NCI-H2107 treated with DMSO at 0.1 percent for 48 hours (cell line): ENCODE measurements at regions not wholly inside any gene's neighbourhood (a gene's known extent, or its start where the extent isn't known, plus 50 kb on each side); places are given as distances from the start of the nearest gene placed in this dataset.
"Not testable (repeated sequence)": the region's sequence is repeated elsewhere in the genome, so short reads cannot be mapped to it uniquely, and the experiment has no call there.

Experiments used
- DNase-seq: peaks from one replicate; lab custom pipeline; 2025; ENCODE audit not compliant: unreplicated experiment; lab: John Stamatoyannopoulos, UW

DNA sequence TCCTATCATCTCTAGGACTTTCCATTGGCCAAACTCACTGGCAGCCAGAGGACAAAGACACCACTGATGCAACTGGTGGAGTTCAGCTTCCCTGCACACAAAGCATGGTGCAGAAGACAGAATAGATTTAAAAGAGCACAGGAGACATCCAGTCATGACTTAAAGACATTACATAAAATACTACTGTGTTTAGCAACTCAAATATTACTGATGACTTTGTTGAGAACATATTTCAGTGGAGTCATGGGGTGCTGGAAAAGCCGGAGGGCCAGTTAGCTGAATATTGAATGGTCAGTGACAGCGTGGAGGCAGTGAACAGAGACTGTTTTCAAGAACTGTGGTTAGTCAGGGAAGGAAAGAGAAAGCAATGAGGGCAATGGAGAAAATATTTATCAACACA lies 296.3 kb upstream of the NRP1 start:
- DNase-seq, result no peak

GRCh38 chr10:33627611-33628010 lies 293.1 kb upstream of the NRP1 start:
- no peak for DNase-seq

DNA sequence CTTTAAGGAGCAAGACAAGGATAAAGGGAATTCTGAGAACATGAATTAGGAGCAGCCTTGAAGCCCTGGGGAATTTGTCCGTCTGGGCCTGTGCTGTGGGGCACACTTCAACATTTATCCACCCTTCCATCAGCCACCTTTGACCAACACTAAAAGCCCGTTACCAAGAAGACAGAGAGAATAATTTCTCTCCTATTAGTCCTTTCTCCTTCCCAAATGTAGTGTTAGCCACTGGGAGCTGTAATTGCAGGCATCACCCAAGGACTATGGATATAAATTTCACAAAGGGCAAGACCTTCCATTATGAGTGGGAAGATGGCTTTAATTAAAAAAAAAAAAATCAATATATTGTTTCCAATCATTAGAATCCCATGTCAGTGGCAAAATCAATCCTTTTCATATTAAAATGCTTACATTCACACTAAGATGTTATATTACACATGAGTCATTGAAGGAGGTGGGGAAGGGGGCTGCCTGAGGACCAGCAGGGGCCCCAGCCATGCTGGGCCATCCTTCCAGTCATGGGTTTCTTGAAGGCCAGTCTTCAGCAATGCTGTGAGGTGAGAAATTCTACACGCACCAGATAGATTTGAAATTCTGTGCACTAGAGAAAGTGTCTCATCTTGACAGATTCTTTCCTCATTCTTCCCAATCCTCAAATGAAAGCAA lies 292.5 kb upstream of the NRP1 start:
- no peak for DNase-seq

DNA sequence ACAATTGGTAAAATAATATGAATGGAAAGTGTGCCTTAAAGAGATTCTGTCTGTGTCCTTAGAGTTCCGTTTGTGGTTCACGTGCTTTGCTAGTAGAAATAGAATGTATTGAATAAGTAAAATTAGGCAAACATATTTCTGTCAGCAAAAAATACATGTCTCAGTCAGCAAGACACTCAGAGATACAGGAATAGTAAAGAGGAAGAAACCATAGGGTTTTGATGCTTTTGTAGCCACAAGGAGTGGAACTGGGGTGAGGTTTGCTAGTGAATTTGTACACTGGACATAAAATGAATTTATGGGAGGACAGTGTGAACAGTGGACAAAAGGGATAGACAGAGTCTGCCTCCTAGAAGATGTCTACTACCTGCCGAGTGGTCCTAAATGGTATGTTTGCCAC lies 289.2 kb upstream of the NRP1 start:
- DNase-seq, result no peak

DNA sequence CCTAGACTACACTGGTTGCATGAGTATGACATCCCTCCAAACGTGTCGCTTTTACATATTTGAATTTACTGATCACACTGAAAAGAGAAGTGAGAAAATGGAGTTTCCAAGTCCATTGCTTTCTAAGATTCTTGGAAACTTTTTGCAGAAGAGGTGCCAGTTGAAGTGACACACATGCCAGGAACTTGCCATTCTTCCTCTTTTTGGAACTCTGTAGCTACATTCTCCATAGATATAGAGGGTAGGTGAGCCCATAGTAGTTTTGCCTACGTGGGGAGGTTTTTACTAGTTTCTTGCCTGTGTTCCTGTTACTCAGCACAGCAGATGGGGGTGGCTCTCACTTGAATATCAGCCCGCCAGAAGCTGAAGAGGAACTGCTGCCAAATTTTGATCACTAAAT lies 286.6 kb upstream of the NRP1 start:
- no peak for DNase-seq

- DNase-seq, result no peak
Measured at GRCh38 chr10:33618196-33618595, 283.7 kb upstream of the NRP1 start.

DNA sequence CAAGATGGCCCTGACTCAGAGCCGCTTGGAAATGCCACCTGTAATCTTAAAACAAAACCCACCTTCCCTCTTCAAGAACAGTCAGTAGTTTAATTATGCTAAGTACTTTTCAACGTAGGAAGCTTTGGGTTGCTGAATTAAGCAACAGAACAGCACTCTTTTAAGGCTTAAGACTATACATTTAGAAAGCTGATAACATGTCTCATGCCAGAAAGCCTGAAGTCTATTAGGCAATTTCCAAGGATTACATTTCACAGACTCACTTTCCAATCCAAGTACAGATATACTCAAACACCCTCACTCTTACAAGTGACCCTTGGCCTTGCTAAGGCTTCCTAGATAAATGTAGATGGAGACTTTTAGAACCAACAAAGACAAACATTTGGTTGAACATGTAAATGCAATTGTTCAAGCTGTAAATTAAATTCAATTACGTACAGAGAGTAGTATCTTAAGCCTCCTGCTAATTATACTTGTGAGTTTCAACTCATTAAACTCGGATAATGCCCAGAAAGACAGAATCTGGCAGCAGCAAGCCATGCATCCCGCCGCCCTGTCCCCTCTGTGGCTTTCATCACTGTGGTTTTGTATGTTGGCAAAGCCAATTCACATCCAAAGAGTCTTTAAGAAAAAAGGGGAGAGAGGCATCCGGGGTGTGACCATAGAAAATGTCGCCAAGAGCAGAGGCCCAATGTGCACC lies 283.1 kb upstream of the NRP1 start:
- no peak for DNase-seq

DNA sequence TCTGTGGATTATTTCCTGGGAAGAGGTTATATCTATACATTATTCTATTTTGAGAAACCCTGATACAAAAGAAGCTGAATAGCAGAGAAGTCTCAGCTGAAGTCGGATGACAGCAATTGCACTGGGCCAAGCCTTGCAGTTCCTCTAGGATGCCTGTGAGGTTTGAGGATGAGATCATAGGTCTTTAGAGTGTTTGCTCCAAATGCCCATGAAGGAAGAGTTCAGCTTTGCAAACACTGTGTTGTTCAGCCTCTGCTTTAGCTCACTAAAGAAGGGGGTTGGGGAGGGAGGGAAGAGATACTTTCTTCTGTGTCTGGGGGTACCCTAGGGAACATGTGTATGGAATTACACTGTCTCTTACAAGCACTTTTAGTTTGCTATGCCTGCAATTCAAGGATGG lies 282.5 kb upstream of the NRP1 start:
- no peak for DNase-seq

DNA sequence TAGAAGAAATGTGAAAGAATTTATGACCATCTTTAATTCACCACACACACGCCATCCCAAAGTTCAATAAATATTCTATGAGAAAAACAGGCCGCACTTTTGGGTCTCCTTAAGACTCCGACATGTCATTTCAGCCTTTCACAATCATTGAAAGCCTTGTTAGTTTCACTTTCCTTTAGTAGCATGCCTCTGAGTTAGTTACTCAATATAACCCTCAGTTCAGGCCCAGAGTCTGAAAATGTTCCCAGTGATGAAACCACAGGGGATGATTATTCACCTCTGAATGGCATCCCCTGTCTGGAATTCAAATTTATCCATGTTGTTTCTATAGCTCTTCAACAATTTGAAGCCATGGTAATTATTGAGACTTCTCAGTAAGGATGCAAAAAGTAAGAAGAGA lies 278.1 kb upstream of the NRP1 start:
- no peak for DNase-seq

- no peak for DNase-seq
Measured at GRCh38 chr10:33612116-33612515, 277.6 kb upstream of the NRP1 start.

DNA sequence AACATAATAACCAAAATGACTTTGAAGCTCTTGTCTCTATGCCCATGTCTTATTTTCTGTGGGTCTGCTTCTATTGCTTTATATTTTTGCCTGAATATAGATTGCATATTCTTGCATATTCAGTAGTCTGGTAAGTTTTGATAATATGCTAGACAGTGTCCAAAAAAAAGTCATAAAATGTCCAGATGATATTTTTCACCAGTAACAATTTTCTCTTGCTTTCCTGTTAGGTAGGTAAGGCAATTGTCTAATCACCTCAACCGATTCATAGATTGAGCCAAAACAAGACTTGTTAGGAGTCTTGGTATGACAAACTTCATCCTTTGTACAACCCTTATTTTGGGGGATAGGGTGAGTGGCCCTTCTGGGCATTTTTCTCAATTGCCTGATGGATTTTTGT lies 277.0 kb upstream of the NRP1 start:
- DNase-seq, result no peak

DNA sequence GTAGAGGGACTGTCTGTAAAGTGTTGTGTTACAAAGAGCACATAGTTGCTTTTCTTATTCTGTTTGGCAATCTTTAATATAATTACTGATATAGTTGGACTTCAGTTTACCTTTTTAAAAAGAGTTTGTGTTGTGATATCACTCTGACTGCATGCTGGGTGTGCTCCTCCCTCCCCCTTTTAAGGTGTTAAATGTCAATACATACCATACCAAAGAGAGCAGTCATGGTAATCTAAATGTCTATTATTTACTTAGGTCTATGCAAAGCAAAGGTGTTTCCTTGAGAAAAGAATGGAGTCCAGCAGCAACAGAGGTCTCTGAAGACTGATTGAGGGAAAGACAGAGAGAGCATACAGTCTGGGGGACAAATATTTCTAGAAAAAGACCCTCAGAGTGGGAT lies 275.1 kb upstream of the NRP1 start:
- no peak for DNase-seq

GRCh38 chr10:33602278-33602677 lies 267.8 kb upstream of the NRP1 start:
- DNase-seq, result no peak

- DNase-seq, result no peak
Measured at GRCh38 chr10:33600381-33600780, 265.9 kb upstream of the NRP1 start.

- no peak for DNase-seq
Measured at GRCh38 chr10:33596422-33596821, 262.0 kb upstream of the NRP1 start.

DNA sequence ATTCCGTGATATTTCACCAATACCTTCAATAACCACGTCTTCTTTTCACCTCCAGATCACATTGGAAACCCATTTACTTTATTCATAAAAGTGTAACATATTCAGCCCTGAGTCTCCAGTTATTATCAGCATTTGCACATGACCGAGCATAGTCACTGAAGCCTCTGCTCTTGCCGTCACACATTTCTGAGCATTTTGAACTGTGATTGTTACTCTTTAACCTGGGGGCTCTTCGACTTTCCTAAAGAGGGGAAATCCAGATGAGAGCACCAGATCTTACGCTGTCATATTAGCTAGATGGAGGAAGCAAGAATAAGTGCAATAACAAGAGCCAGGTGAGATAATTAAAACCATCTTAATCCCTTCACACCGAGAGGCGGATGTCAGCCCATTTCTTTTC lies 260.0 kb upstream of the NRP1 start:
- DNase-seq, result no peak

- DNase-seq, result no peak
Measured at GRCh38 chr10:33588974-33589600, 254.6 kb upstream of the NRP1 start.

DNA sequence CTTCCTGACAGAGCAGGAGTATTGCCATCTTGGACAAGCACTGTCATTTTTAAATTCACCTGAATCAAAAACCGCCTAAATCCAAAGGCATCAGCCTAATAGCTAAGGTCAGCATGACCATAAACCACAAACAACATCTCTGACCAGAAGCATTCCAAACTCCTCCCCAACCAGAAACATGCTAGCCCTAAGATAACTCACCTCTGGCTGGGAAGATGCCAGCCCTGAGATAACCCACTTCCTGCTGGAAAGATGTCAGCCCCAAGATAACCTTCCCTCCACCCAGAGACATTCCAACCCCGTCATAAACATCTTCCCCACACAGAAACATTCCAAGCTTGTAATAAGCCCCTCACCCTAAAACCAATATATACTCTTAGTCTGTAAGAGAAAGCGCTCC lies 250.1 kb upstream of the NRP1 start:
- DNase-seq, result not testable (repeated sequence)

DNA sequence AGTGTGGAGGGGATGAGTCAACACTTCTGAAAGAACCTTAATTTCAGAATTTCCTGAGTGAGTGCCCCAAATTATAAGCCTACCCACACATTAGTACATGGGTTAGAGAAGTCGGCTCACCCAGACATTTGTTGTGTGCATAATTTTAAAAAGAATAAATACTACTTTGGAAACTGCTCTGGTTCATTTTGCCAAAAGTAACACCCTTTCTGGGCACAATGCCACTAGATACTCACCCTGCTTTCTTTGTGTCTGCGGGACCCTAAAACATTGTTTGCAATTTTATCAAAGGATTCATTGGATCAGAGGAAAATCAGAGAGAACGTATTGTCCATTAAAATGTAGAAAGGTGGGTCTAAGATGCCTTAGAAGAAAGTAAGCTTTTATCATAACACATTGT lies 245.5 kb upstream of the NRP1 start:
- no peak for DNase-seq

DNA sequence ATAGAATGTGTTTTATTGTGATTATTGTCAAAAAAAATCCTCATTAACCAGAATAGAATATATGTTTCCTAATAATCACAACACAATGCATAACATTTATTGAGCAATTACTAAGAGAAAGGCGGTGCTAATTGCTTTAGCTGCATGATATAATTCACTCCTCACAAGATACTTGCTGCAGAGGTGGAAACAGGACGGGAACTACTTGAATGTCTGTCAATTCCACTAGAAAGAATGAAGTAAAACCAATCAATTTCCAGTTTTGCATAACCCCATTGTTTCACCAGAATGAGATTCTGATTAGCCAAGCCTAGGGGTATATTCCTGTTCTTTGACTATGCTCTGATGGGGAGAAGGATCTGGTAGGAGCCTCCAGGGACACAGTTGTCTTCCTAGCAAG lies 239.1 kb upstream of the NRP1 start:
- DNase-seq, result no peak

DNA sequence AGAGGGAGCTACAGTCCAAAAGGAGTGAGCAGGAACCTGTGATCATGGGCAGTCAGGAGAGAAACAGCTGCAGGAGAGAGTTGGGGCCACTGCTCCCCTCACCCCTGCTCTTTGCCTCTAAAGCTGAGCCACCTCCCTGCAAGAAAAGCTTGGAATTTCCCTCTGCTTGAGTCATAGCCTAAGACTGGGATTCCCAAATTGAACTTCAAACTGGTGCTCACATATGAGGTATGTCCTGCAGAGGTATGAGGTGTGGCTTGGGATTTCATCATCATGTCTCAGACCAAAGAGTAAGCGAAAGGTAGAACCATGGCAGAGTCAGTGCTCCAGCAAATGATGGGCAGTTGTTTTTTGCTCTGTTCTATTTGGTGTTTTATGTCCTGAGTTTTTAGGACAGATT lies 237.1 kb upstream of the NRP1 start:
- no peak for DNase-seq

- DNase-seq, result no peak
Measured at GRCh38 chr10:33570495-33570894, 236.0 kb upstream of the NRP1 start.

- no peak for DNase-seq
Measured at GRCh38 chr10:33569702-33570101, 235.2 kb upstream of the NRP1 start.
